ENCODE measurements at regions not wholly inside any gene's neighbourhood (a gene's known extent, or its start where the extent isn't known, plus 50 kb on each side); places are given as distances from the start of the nearest gene placed in this dataset.

- H3K36me3 ChIP-seq (ENCODE audit: control insufficient read depth, low read length), result no peaks in the 10 kb centered on the region
- no peaks in the 10 kb centered on the region for H3K4me1 ChIP-seq (ENCODE audit: control insufficient read depth, low read length)
- TF ChIP-seq EZH2phosphoT487 (IDR thresholded peaks at IDR 0.05; ENCODE audit: borderline replicate concordance, low read length) (no peak), CTCF (IDR thresholded peaks at IDR 0.05; ENCODE audit: low read depth, low read length, poor library complexity, severe bottlenecking) (no peak)
- no peaks in the 10 kb centered on the region for H3K9me3 ChIP-seq (ENCODE audit: control insufficient read depth, insufficient read depth, low read length)
- H3K4me3 ChIP-seq (ENCODE audit: low read length), result no peak overlapping the region
- H3F3A ChIP-seq (ENCODE audit: control insufficient read depth, insufficient read depth), result no peaks in the 10 kb centered on the region
- no peaks in the 10 kb centered on the region for H3K9me2 ChIP-seq (replicated peaks; ENCODE audit: control insufficient read depth, low read length)
- H3K27ac ChIP-seq (ENCODE audit: low read depth, low read length), result no peak overlapping the region
- no peaks in the 10 kb centered on the region; the same call in 1 of the 2 replicates for H3K27me3 ChIP-seq (ENCODE audit: control insufficient read depth, low read length)
- no peaks in the 10 kb centered on the region for H3K79me2 ChIP-seq (ENCODE audit: control insufficient read depth, low read length)
- H3K4me2 ChIP-seq (ENCODE audit: low read length), result no peak overlapping the region
- H4K20me1 ChIP-seq (ENCODE audit: control insufficient read depth, insufficient read depth, low read depth, low read length), result no peaks in the 10 kb centered on the region
These were observed 53.0 kb upstream of the TNKS2 start for GRCh38 chr10:91745090-91745831.

GRCh38 chr10:91743465-91743864 is 54.8 kb upstream of the TNKS2 start:
- TF ChIP-seq CTCF (IDR thresholded peaks at IDR 0.05; ENCODE audit: low read depth, low read length, poor library complexity, severe bottlenecking), result no peak
- H3F3A ChIP-seq (ENCODE audit: control insufficient read depth, insufficient read depth), result no peaks in the 10 kb centered on the region
- no peaks in the 10 kb centered on the region for H3K9me2 ChIP-seq (replicated peaks; ENCODE audit: control insufficient read depth, low read length)
- H3K9me3 ChIP-seq (ENCODE audit: control insufficient read depth, insufficient read depth, low read length), result no peaks in the 10 kb centered on the region
- H3K4me2 ChIP-seq (ENCODE audit: low read length), result no peak overlapping the region
- no peaks in the 10 kb centered on the region for H3K36me3 ChIP-seq (ENCODE audit: control insufficient read depth, low read length)
- H3K79me2 ChIP-seq (ENCODE audit: control insufficient read depth, low read length), result no peaks in the 10 kb centered on the region
- H3K4me3 ChIP-seq (ENCODE audit: low read length), result no peak overlapping the region
- no peaks in the 10 kb centered on the region for H4K20me1 ChIP-seq (ENCODE audit: control insufficient read depth, insufficient read depth, low read depth, low read length)
- no peaks in the 10 kb centered on the region for H3K4me1 ChIP-seq (ENCODE audit: control insufficient read depth, low read length)
- H3K27me3 ChIP-seq (ENCODE audit: control insufficient read depth, low read length), result peaks cover 8% of the 10 kb centered on the region
- H3K27ac ChIP-seq (ENCODE audit: low read depth, low read length), result no peak overlapping the region

- no peaks in the 10 kb centered on the region for H4K20me1 ChIP-seq (ENCODE audit: control insufficient read depth, insufficient read depth, low read depth, low read length)
These were observed 56.0 kb upstream of the TNKS2 start for GRCh38 chr10:91742229-91742628.

More at GRCh38 chr10:91742229-91742628, 56.0 kb upstream of the TNKS2 start:
- Histone ChIP-seq H3K4me1 (ENCODE audit: control insufficient read depth, low read length) (no peaks in the 10 kb centered on the region), H3K4me3 (ENCODE audit: low read length) (no peak overlapping the region), H3K27ac (ENCODE audit: low read depth, low read length) (no peak overlapping the region), H3K79me2 (ENCODE audit: control insufficient read depth, low read length) (no peaks in the 10 kb centered on the region), H3K27me3 (ENCODE audit: control insufficient read depth, low read length) (peaks cover 20% of the 10 kb centered on the region), H3K4me2 (ENCODE audit: low read length) (no peak overlapping the region), H3F3A (ENCODE audit: control insufficient read depth, insufficient read depth) (no peaks in the 10 kb centered on the region), H3K9me3 (ENCODE audit: control insufficient read depth, insufficient read depth, low read length) (no peaks in the 10 kb centered on the region), H3K9me2 (replicated peaks; ENCODE audit: control insufficient read depth, low read length) (no peaks in the 10 kb centered on the region), H3K36me3 (ENCODE audit: control insufficient read depth, low read length) (no peaks in the 10 kb centered on the region)
- TF ChIP-seq EZH2phosphoT487 (IDR thresholded peaks at IDR 0.05; ENCODE audit: borderline replicate concordance, low read length) (no peak), CTCF (IDR thresholded peaks at IDR 0.05; ENCODE audit: low read depth, low read length, poor library complexity, severe bottlenecking) (no peak)

Measured in DOHH2 (cell line).